ENCODE measurements at regions not wholly inside any gene's neighbourhood (a gene's known extent, or its start where the extent isn't known, plus 50 kb on each side); places are given as distances from the start of the nearest gene placed in this dataset.

GRCh38 chr4:184279496-184280061 lies 61.9 kb upstream of the ENPP6 start:
- TF ChIP-seq EZH2 (IDR thresholded peaks at IDR 0.05; ENCODE audit: insufficient read depth, poor library complexity, severe bottlenecking) (no peak), EZH2phosphoT487 (IDR thresholded peaks at IDR 0.05; ENCODE audit: insufficient read depth, low read depth) (no peak)

Measured in GM23248 (cell line).